Stimulated activated CD4-positive, alpha-beta T cell treated with anti-CD3 and anti-CD28 coated beads, Interleukin-1b, Interleukin-23, amount 100 ng/mL, for 1 hour (primary cell): ENCODE measurements at regions not wholly inside any gene's neighbourhood (a gene's known extent, or its start where the extent isn't known, plus 50 kb on each side); places are given as distances from the start of the nearest gene placed in this dataset.
"Not testable (repeated sequence)": the region's sequence is repeated elsewhere in the genome, so short reads cannot be mapped to it uniquely, and the experiment has no call there.

ENCODE experiments used
- DNase-seq, 2 donors: peaks; one replicate each; pipeline ENCODE4 v3.0.0-alpha.2; 2020; ENCODE audit warnings: low read depth in 2 of 2

DNA sequence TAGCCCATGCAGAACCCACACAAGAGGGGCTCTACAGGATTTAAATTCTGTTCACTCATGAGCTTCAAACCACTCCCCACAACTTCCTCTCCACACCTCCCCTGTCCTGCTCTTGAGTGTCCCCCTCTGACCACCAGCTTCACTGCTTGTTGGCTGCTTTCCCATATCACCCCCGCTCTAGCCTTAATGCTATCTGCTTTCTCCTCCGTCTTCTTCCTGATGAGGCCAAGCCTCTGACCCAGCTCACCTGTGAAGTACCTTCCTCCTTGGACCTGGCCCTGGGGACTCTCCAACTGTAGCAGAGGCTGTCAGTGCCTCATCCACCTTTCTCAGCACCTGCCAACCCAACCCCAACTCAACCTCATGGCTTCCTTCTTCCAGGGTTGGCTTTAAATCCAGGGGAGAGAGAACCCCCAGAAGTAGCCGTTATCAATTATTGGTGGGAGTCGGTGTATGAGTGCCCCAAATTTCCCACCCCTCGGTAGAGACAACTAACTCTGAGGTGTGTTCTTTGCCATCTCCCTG, 174.8 kb downstream of the MINAR1 start:
- no peak for DNase-seq

DNA sequence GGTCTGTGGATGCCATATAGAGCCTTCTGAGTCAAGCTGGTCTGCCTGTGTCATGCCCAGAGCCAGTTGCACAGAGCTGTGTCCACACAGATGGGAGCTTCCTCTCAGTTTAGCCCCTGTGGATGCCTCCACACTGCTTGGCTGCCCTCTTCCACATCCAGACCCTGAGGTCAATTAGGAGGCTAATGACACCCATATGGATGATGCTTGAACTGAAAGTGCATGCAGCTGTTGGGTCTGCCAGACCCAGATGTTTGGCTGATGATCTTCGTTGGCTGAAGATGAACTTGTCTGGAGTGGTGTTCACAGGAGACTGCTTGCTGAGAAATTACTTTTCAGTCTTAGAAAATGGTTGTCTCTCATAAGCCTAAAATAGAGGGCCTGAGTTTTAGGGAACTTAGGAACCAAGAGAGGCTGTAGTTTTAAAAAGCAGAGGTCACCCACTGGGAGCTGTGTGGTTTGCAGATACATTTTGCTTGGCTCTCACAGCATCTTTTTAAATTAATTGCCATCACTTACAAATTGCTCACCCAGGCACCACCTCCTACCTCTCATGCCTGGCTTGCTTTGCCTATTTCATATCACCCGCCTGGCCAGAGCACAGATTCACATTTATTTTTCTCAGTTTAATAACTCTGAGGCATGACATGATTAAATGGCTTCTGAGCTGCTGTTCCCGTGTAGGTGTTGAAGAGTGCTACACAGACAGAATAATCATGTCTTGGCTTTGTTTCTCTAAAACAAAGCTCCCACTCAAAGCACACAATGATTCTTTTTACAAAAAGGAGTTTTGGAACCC, 176.1 kb downstream of the MINAR1 start:
- DNase-seq = no peak

DNA sequence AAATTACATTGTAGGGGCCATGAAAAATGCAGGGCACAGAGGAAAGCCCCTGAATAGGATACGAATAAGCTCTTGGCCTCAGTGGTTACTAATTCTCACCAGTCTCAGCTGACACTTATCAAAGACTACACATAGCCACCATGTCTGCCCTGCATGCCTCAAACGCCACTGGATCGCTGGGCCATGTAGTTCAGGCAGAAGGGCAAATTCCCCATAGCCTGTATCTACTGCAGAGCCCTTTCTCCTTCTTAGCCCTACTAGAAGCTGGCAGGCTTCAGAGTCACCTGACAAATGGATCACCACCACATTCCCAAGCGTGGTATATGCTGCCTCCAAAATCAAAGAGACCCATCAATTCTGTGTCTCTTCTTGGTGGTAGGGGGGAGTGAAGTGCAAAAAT, 177.4 kb downstream of the MINAR1 start:
- DNase-seq = no peak

DNA sequence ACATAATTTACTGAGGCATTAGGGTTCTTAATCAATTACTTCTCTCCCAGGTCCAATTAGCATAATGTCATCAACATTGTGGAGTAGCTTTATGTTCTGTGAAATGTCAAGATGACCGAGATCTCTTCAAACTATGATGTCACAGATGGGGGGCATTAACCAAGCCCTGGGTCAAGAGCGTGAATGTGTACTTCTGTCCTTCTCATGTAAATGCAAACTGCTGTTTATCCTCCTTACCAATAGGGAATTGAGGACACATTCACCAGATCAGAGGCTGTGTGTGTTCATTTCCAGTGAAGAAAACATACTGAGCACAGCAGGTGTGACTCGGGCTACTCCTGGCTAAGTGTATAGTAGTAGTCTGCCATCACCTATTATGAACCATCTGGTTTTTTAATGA, 177.9 kb downstream of the MINAR1 start:
- DNase-seq = no peak

DNA sequence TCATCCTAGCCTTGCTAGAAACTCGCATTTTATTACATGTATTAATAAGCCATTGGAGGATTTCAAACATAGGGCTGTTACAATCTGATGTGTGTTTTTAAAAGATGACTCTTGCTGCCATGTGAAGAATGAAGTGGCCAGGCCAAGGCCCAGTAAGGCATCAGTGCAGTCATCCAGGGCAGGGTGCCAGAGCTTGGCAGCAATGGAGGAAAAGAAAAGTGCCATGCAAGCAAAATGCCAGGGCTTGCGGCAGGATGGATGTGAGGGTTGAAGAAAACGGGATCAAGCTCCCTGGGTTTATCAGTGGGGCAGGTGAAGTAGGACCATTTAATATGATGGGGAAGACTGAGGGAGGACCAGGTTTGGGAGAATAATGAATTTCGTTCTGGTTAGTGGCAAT, 183.6 kb downstream of the MINAR1 start:
- no peak for DNase-seq

DNA sequence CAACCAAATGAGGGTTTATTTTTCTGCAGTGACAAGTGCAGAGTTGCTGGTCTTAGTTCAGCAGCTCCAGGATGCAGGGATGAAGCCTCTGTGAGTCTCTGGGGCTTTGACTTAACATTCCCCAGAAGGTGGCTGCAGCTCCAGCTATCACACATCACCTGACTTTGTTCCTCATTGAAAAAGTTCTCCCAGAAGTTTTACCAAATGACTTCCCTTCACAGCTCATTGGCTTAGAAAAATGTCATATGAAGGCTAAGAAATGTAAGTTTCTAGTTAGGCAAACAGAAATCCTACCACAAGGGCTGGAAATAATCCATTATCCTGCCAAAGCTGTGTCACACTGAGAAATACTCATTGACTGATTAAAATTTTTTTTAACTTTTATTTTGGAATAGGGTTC, 184.9 kb downstream of the MINAR1 start:
- no peak for DNase-seq

DNA sequence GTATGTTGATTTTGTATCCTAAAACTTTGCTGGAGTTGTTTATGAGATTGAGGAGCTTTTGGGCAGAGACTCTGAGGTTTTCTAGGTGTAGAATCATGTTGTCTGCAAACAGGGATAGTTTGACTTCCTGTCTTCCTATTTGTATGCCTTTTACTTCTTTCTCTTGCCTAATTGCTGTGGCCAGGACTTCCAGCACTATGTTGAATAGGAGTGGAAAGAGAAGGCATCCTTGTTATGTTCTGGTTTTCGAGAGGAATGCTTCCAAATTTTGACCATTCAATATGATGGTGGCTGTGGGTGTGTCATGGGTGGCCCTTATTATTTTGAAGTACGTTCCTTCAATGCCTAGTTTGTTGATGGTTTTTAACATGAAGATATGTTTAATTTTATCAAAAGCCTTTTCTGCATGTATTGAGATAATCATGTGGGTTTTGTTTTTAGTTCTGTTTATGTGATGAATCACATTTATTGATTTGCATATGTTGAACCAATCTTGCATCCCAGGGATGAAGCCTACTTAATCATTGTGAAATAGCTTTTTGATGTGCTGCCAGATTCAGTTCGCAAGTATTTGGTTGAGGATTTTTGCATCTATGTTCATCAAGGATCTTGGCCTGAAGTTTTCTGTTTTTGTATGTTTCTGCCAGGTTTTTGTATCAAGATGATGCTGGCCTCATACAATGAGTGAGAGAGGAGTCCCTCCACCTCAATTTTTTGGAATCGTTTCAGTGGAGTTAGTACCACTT, 188.1 kb downstream of the MINAR1 start:
- DNase-seq = no peak

DNA sequence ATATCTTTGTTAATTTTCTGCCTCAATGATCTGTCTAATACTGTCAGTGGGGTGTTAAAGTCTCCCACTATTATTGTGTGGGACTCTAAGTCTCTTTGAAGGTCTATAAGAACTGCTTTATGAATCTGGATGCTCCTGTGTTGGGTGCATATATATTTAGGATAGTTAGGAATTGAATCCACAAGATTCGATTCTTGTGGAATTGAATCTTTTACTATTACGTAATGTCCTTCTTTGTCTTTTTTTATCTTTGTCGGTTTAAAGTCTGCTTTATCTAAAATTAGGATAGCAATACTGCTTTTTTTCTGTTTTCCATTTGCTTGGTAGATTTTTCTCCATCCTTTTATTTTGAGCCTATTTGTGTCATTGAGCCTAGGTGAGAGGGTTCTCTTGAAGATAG, 189.7 kb downstream of the MINAR1 start:
- DNase-seq = not testable (repeated sequence)

DNA sequence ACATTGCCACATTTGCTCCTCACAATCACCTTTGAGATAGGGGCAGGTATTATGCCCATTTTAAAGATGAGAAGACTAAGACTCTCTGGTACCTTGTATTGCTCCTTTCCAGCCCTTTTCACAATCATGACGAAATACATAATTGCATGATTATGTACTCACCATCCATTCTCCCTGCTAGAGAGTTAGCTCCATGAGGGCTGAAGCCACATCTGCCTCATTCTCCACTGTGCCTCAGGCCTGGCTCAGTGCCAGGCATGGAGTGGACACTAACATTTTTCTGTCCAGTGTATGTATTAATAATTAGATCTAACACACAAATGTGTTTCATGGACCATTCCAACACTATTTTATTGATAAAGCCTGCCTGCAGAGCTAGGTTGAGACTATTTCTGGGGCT, 191.4 kb downstream of the MINAR1 start:
- DNase-seq = no peak

DNA sequence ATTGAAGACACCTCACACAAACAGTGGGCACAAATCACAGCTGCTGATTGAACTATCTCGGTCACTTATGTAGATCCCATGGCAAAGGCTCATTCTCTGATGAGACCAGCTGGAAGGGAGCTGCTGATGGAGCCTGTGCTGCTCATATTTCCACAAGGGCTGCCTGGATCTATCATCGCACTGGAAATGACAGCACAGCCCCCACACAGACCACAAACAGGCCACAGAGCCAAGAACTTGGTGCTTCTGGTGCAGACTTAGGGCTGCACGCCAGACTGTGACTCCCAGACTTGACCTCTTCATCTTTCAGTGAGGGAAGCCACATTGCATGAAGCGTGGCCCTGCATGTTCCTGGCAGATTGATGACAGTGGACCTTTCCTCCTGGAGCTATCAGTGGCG, 197.6 kb downstream of the MINAR1 start:
- no peak for DNase-seq

DNA sequence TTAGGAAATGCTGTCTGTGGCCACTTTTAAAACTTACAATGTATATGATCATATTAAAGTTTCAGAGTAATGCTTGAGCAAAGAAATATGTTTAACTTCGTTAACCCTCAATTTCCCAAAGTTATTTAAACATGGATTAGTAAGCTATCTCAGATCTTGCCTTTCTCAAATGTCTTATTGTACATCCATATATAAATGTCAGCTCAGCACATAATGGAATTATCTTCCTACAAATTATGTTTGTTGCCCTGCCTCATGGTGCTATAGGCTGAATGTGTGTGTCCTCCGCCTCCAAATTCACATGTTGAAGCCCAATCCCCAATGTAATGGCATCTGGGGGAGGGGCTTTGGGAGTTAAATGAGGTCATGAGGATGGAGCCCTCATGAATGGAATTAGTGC, 200.3 kb downstream of the MINAR1 start:
- DNase-seq = no peak

DNA sequence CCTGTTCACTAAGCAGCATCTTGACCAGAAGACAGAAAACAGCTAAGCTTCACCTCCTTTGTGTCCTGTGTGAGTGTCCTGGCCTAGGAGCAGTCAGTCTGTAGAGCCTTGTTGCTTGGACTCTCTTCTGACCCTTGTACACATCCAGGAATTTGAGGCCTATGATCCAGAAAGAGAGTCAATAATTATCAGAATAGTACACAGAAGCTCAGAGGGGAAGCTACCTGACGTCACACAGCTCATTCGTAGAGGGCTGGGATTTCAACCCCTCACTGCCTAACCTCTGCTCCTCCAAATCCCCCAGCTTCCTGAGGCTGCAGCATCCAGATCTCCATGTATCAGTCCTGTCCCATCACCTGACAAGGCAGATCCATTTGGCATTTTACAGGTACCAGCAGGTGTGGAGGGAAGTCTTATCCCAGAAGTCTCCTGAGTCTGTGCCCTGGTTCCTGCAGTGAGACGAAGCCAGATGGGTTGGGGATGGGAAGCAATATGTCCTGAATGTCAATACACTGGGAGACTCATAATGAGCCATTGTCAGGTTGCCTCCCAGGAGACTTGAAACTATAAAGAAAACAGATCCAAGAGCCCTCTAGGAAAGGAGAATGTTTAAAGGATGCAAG, 203.1 kb downstream of the MINAR1 start:
- DNase-seq = no peak

DNA sequence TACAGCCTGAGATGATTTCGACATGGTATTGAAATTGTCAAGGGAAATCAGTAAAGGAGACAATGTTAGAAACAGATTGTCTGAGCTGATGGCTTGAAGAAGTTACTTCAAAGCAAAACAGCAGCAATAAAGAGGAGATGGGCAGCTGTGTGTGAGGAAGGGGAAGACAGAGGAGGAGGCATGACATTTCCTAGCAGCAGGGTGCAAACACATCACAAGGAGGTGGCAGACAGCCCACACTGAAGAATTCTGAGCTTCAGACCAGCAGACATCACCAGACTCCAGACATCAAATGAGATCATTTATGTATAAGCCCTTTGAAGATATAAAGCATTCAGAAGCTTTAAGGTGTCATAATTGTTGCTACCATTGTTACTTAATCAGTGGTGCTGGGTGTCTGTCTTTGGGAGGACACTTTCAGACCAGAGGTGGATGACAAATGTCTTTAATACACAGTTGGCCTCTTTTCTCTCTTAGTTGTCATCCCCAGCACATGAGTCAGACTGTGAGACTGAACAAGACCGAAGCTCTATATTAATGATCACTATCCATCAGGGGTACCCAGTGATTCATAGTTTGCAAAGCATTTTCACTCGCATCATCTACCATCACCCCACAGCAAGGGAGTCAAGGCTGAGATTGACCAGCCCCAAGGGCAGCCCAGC, 203.9 kb downstream of the MINAR1 start:
- no peak for DNase-seq

DNA sequence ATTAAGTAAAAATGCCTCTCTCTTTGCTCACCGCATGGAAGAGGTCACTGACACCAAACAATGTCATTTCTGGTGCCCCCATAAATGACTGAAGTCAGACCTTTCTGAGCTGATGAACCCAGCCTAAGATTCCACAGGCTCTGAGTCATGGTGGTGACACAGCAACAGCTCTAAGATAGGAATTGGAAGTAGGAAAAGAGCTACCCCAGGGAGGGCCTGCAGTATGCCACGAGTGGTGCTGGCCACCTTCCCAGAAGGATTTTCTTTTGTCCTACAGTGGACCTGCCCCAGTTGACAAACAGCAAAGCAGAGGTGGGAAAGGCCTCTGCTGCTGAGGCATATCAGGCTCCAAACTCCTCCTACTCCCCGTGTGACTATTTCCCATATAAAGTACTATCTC, 208.1 kb downstream of the MINAR1 start:
- DNase-seq = no peak

DNA sequence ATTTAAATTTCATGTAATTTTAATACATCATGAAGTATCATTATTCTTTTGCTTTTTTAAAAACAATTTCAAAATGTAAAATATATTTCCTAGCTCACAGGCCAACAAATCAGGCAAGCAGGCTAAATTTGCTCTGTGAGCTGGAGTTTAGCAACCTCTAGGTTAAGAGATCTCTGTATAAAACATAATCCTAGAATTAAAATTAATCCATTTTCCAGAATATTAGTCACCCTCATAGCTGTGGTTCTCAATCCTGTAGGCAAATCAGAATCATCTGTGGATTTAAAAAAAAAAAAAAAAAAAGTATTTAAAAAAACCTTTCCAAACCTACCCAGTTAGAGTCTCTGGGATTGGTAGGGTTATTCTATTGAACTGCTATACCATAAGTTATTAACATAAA, 209.7 kb downstream of the MINAR1 start:
- no peak for DNase-seq

DNA sequence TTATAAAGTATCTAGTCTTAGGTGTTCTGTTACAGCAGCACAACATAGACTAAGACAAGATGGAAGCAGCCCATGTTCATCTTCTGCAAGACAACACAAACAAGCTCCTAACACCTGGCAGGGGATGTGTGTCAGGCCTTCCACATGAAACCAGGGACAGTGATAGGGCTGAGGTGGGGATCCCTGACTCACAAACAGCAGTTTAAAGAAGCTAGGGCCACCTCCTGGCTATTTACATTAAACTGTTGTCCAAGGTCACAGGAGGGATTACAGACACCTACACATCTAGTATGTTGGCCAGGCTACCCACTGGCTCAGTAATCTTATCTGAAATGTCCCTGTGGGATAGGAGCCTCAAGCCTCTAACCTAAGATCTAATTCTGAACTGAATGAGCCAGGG, 211.3 kb downstream of the MINAR1 start:
- DNase-seq = no peak

DNA sequence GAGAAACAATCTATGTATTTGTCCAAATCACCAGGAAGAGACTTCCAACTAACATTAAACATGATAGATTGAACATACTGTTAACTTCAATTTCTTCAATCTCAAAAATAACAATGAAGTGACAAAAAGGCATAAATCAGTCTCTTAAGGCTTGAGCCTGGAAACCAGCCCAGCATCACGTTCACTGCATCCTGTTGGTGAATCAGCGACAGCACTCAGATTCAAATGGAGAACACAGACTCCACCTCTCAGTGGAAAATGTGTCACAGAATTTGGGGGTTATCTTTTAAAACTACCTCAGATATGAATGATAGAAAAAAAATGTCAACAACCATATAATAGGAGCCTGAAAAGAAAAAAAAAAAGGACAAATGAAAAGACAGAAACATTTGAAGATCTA, 212.0 kb downstream of the MINAR1 start:
- DNase-seq = no peak

DNA sequence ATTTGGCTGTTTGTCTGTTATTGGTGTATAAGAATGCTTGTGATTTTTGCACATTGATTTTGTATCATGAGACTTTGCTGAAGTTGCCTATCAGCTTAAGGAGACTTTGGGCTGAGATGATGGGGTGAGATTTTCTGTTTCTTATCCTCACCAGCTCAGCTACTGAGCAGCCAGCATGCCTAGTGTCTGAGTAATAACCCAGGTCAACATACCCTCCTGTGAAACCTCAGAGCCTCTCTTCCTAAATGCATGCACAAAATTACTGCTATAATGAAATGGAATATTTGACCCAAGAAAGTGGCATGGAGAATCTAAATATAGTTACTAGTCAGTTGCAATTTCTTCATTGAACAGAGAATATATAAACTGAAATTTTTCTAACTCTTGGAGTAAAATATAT, 220.8 kb downstream of the MINAR1 start:
- not testable (repeated sequence) for DNase-seq

DNA sequence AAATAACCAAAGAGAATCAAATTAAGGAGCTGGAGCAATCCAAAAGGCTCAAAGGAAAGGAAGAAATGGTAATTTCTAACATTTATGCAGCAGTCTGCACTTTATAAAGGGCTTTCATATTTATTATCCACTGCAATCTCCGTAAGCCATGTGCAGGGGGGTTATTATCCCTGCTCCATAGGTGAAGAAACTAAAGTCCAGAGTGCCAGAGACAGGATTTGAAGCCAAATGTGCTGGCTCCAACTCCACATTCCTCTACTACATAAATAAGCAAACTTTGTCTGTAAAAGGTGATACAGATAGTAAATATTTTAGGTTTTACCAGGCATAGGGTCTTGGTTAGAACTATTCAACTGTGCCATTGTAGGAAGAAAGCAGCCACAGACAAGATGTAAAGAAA, 221.4 kb downstream of the MINAR1 start:
- no peak for DNase-seq

DNA sequence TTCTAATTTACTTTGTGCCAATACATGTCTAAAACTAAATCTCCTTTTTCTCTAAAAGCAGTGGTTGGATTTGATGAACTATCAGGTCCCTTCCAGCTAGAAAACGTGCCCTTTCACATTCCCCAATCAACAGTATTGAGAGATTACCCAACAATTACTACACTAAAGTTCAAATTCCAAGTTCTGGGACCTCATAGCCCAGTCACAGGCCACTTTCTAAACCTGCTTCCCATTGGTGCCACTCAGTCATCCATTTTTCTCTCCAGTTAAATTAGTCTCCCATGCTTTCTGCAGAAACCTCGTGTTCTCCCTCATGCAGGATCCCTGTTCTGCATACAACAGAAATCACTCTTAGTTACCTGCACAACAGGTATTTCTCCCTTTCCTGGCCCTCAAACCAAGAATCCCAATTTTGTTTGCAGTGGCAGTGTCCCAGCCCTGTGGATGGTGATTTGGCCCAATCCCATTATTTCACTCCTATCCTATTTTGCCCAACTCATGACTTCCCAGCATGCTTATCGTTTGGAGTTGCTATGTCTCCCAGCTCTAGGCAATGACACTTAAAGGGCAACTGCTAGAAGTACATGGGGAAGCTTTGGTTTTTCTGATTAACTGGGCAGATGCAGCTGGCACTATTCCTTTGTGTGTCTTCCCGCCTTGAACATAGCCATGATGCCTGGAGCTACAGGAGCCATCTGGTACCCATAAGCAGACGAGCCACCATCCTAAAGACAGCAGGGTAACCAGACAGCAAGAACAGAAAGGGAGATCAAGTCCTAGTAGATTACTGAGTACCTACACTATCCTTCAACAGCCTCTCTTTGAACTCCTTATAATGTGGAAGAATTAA, 224.2 kb downstream of the MINAR1 start:
- no peak for DNase-seq

DNA sequence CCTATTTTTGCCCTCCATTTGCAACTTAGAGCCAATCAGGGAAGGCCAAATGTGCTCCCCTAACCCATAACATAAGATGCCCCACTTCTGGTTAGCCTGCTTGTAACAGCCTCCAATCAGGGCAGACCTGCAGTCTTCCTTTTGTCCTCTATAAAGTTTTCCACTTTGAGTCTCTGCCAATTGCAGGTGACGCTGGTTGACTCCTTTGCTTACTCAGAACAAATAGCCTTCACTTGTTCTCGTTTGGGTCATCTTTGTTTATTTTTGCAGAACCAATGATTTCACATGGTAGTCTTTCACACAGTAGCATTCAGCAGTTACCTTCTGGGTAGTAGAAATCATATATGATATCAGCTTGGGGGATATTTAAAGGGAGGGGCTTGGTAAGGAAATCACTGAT, 225.6 kb downstream of the MINAR1 start:
- no peak for DNase-seq
